NCI-H526 (cell line): ENCODE measurements at regions not wholly inside any gene's neighbourhood (a gene's known extent, or its start where the extent isn't known, plus 50 kb on each side); places are given as distances from the start of the nearest gene placed in this dataset.

Experiments
- DNase-seq, 2 experiments: peaks; one replicate each; lab custom pipeline; 2025; lab: John Stamatoyannopoulos, UW

DNA sequence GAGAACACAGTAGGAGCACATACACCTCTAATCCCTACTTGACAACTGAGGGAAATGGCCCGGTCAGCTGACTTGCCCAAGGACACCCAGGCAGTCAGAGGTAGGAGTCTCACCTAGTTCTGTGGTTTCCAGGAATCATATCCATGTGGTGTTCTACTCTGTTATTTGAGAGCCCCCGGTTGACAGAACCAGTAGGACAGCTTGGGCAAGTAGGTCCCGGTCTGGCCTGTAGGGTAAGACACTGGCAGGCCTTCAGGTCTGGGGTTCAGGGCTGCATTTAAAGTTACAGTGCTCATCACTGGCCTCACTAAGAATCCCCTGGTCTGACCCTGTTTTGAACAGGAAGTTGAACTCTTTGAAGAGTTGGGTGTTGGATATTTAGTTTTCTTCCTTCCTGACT, 476.1 kb downstream of the SHQ1 start:
- DNase-seq, result no peak

DNA sequence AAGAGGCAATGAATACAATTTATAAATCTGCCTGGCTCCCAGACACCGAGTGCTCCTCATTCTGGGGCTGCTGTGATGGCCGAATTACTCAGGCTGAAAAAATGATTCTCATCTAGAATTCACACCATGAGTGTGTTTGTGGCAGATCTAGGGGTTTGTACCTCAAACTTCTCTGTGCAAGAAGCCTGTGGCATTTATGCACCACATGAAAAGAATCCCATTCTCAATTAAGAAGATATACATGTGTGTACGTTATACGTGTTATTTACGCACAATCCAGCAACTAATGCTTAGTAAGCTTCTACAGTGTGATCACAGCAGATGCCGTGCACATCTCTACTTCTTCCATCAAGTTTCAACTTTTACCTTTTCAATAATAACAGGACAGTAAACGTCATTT, 476.8 kb downstream of the SHQ1 start:
- DNase-seq, result no peak

DNA sequence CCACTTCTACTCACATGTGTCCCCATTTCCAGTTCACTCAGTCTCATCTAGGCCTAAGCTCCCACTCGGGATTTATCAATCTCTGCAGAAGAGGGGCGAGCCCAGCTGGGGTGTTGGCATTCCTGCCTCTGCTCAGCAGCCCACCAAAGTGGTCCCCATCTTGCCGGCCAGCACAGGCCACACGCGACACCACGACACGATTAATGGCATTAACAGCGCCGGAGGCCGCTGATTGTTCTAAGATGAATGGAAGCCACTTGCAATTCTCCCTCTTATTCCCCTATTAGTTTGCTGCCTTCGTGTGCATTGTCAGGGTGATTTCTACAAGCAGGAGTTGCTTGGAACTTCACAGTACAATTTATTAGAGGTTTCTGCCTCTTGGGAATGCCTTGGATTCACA, 477.3 kb downstream of the SHQ1 start:
- no peak for DNase-seq

DNA sequence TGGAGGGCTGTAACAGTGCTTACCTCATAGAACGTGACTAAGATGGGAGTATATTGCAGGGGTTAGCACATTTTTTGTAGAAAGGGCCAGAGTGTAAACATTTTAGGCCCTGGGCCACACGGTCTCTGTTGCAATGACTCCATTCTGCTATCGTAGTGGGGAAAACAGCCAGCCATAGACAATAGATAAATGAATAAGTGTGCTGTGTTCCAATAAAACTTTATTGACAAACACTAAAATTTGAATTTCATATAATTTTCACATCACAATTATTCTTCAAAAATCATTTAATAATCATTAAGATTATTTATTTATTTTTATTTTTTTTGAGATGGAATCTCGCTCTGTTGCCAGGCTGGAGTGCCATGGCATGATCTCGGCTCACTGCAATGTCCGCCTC, 478.6 kb downstream of the SHQ1 start:
- DNase-seq, result no peak

DNA sequence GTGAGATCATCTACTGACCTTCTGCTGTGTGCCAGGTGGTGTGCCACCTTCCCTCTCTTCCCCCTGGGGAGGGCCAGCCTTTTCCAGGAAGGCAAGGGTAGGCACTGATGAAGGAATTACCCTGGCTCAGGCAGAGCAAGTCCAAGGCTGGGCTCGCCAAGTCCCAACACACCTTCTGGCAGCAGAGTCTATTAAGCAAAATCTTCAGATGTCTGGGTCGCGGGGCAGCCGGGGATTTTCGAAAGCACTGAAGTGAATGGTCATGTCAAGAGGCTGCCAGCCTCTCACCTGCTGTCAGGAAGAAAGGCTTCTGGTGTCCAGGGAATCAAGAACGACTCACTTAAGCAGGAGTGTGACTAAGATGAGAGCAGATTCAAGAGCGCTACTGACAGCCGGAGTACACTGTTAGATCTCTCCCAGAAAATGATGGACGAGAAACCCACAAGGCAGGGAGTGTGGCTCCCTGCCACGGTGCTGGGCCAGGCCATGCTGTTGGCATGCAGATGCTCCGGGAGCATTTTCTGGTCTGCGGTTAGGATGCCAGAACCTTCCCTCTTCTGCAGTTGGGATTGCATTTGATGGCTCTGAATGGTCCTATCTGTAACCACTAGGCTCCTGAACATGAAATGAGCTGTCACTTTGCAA, 479.8 kb downstream of the SHQ1 start:
- DNase-seq, result no peak

DNA sequence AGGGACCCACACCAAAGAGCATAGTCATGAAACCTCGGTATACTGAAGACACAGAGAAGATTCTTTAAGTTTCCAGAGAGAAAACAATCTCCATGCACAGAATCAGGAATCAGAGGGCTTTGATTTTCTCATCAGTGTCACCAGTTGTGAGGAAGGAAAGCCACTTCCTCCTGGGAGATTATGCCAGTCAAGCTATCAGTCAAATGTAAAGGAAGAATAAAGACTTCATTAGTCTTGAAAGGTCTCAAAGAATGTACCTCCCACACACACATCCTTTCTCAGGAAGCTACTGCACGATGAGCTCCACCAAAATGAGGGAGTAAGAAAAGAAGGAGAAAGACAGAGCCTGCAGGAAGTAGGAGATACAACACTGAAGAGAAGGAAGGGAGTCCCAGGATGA, 486.3 kb downstream of the SHQ1 start:
- no peak for DNase-seq

DNA sequence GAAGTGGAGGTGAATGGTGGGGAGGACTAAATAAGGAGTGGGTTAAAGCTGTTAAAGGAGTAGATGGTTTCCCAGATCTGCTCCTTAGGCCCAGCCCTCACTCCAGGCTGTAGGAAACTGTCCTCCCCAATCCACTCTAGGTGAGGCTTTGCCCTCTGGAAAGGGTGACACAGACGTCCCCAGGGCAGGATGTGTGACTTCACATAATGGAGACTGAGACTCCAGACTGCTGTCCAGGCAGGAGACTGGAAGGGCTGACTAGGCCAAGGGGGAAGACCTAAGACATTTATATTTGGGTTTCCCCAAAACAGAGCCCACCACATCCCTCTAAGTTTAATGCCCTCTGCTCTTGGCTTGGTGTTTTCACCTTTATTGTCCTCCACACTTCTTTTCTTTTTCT, 488.5 kb downstream of the SHQ1 start:
- no peak for DNase-seq

DNA sequence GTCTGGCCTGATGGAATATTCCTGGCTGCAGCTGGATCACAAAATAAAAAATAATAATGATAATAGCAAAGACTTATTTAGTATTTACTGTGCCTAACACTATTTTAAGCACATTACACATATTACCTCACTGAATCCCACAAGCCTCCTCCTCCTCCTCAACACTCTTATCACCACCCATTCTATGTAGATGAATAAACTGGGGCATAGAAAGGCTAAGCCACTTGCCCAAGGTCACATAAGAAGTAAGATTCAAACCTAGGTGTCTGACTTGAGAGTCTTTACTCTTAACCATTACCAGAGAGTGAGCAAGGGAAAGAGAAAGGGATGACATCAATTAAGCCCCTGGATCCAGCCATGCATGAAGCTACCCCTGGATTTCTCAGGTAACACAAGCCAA, 493.1 kb downstream of the SHQ1 start:
- no peak for DNase-seq

DNA sequence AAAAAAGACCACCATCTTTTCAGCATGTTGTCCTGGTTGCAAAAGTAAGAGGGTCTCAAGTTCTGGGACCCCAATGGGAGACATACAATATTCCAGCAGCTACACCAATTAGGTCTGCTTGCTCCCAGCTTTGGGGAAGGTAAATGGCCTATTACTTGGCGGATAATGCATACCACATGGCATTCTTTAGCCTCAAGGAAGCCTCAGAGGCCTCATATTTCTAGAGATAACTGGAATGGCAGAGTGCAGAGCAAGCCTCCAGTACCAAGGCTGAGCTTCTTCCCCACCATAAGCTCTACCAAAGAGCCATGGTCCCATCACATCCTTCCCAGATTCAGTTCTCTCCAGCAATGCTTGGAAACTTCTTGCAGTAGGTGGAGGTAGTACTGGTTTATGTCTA, 493.8 kb downstream of the SHQ1 start:
- DNase-seq, result no peak

DNA sequence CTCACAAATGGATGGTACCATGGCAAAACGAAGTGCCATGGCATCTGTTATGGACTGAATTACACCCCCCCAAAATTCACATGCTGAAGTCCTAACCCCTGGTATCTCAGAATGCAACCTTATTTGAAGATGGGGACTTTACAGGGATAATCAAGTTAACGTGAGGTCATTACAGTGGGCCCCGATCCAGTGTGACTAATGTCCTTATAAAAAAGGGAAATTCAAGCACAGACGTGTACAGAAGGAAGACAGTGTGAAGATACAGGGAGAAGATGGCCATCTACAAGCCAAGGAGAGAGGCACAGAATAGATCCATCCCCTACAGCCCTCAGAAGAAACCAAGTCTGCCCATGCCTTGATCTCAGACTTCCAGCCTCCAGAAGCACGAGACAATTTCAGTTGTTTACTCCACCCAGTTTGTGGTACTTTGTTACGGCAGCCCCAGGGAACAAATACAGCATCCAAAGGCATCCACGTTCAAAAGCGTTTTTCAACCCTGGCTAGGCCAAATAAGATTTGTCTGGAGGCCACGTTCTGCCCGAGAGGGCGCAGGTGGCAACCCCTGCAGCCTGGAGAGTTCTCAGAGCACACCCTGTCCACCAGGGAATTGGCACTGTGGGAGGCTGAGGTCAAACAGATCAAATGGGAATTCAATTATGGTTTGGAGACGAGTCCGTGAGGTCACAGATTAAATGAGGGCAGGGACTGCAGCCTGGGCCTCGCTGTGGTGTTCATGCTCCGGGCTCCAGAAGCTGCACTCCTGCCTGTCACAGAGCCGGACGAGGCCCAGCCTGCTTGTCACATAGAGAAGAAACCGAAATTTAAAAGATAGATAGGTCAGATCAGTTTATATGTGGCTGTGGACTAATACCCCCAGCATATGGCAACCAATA, 494.8 kb downstream of the SHQ1 start:
- no peak for DNase-seq

DNA sequence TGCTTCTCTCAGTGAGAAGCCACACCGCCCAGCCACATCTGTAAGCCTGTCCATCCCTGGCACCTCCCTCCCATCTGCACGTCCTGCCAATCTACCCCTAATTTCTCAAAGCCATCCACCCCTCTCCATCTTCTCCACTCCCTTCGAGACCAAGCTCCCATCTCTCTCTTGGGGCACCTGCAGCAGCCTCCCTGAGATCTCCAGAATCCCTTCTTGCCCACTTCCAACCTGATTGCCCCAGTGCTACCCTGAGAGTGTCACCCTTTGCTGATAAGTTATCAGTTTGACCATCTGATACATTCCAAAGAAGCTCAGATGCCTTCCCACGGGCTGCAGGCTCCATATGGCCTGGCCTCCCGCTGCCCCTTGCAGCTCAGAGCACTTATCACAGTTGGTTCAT, 496.1 kb downstream of the SHQ1 start:
- no peak for DNase-seq

DNA sequence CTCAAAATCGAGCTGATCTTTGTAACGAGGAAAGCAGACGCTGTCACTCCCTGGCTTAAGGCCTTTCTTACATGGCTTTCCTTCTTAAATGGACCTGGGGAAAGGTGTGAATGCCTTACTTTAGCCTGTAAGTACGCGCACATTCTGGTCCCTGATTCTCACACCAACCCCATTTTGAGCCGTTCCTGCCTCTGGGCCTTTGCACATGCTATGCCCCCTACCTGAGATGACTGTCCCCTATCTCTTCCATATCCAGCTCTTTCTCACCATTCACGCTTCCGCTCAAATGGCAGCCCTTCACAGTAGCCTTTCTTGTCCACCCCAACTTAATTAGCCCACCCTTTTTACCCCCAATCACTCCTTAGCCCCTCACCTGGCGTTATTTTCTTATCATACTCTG, 496.7 kb downstream of the SHQ1 start:
- DNase-seq, result no peak

DNA sequence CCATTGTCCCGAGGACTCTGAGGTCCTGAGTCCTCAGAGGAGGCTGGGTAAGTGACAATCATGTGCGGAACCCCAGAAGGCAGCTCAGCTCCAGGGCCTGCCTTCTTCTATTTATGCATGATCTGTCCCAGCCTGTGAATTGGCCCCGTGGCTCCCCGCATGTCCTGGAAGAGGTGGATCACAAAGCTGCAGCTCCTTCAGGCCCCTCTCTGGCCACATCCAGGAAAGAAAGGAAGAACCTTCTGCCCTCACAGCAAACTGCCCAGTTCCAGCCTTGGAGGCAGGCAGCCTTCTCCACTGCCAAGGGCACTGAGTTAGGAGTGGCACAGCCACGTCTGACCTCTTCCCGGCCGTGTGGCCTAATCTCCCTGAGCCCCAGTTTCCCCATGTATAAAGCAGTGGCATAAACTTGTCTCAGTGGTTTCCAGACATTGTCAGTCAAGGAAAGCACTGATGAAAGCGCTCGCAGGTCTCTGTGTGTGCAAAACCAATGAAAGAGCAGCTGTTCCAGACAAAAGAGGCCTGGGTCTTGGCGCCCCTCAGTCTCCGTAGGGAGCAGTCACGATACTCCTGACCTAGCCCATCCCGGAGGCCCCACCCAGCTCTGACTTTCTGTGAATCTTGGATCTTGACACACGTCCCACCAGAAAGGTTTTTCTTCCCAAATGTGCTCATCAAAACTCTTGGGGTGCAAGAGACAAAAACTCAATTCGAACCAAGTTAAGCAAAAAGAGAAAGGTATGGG, 497.3 kb downstream of the SHQ1 start:
- DNase-seq, result no peak

DNA sequence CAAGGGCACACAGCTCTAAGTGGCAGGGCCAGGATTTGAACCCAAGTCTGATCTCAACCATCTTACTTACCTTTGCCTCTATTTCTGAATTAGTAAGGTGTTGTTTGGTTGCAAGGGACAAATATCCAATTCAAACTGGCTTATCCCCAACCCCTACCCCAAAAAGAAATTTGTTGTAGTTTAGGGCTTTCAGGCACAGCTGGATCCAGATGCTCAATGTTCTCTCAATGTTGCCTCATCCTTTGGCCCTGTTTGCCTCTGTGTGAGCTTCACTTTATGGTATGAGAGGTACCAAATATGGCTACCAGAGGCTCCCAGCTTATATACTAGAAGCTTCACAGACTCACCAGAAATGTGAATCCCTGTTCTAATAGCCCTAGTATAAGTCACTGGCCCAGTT, 499.9 kb downstream of the SHQ1 start:
- DNase-seq, result no peak

DNA sequence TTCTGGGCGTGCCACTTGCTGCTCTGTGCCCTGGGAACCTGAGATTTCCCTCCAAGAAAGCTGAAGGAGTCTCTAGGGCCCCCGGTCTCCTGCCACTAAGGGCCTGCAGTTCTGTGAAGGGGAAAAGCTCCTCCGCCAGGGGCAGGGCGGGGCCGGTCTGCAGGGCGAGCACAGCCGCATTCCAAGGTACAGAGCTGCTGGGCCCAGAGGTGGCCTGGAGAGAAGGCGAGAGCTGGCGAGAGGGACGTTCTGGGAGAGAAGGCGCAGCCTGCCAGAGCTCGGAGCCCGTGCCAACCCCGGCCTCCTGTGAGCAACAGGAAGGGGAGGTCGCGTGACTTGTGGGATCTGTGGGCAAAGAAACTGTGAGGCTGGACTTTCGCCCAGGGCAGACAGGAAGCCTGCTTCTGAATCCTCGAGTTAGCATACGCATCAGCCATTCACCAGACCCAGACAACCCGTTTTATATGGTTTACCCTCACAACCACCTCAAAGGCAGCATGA, 500.4 kb downstream of the SHQ1 start:
- no peak for DNase-seq

DNA sequence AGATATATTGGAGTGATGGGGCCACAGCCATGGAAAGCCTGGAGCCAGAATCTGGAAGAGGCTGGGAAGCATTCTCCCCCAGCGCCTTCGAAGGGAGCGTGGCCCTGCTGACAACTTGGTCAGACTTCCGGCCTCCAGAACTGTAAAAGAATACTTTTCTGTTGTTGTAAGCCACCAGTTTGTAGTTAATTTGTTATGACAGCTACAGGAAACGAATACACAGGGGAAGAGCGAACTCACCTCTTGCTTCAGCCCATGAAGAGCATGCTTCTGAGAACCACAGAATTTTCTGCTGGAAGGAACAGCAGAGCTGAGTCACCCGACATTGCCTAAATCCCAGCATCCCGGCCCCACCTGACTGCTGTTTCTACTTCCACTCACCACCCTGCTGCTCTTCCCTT, 501.7 kb downstream of the SHQ1 start:
- no peak for DNase-seq

DNA sequence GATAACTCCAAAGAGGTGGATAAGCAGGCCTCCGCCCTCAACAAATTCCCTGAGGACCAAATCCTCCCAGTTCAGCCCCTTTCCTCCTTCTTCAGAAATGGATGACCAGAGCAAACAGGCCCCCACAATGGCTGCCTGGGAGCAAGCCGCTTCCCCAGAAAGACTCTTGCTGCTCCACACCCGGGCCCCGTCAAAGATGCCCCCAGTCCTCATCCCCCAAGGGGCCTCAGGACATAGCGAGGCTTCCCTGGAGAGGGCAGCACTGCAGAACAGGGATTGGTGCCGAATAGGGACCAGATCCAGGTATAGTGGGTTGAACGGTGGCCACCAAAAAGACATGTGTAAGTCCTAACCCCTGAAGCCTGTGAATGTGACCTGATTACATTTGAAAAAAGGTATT, 502.3 kb downstream of the SHQ1 start:
- no peak for DNase-seq

DNA sequence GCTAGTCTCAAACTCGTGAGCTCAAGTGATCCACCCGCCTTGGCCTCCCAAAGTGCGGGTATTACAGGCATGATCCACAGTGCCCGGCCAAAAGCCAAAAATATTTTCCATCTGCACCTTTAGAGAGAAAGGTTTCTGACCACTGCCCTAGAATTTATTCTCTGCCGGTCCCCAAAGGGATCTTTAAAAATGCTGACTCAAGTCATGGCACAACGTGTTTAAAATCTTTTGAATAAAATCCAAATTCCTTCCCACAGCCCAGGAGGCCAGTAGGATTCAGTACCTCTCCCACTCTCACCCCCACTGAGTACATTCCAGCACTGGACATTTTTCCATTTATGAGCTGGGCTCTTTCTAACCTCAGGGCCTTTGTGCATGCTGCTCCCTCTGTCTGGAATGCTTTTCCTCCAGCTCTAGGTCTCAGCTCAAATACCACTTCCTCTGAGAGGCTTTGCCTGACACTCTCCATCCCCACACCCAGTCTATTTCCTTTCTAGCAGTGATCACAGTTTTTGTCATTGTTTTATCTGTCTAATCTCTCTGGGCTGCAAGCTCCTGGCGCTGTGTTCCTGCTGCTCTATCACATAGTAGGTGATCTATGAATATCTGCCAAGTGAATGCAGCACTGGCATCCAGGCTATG, 502.9 kb downstream of the SHQ1 start:
- no peak for DNase-seq

DNA sequence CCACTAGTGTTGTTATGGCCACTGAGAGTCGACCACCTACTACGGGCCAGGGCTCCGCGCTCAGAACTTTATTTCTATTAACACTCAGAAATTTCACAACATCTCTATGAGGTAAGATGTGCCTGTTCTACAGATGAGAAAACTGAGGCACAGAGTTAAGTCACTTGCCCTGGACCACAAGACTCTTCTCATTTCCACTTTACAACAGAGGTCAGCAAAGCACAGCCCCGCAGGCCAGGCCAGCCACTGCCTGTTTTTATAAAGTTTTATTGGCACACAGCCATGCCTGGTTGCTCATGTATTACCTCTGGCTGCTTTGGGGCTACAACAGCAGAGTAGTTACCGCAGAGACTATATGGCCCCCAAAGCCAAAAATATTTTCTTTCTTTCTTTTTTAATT, 503.6 kb downstream of the SHQ1 start:
- no peak for DNase-seq

DNA sequence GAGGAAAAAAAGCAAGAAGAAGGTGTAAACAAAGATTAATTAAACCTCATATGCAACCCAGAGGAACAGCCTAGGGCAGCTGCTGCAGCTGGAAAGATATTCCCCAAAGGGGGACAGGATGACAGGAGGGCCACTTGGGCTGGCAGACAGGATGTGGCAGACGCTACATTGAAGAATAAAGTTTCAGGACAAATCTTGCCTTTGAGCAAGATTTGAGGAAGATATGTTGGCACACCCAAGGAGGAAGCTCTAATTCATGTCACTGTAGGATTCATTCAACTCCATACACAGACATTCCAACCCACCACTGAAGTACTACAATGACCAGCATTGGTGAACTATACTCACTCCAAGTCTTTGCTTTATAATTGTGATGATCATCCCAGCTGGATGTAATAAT, 504.0 kb downstream of the SHQ1 start:
- DNase-seq, result no peak

DNA sequence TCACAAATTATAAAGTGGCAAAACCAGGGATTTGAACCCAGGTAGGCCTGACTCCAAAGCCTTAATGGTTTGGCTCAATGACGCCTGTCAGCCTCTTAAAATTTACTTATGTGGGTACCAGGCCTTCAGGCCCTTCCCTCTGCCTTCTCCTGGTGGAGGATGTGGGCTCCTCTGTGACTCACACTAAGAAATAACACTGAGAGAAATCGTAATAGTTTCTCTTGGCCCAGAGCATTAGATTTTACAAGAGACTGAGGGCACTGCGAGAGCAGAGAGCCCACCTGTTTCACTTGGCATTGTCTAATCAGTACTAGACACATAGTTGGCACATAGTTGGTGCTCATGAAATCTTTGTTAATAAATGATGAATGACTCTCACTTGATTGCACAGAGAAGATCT, 505.2 kb downstream of the SHQ1 start:
- DNase-seq, result no peak

DNA sequence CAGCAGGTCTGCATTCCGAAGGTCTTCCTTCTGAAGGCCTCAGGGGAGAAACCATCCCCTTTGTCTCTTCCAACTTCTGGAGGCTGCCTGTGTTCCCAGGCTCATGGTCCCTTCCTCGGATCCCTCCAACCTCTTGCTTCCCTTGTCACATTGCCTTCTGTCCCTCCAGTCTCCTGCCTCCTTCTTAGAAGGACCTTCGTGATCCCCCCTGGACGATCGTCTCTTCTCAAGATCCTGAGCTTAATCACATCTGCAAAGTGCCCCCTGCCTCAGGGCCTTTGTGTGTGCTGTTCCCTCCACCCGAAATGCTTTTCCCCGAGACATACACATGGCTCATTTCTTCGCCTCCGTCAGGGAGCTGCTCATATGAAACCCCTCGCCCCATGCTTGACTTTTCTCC, 505.8 kb downstream of the SHQ1 start:
- DNase-seq, result no peak
